GM21723 (cell line): ENCODE measurements at regions not wholly inside any gene's neighbourhood (a gene's known extent, or its start where the extent isn't known, plus 50 kb on each side); places are given as distances from the start of the nearest gene placed in this dataset.

Experiments used
- ATAC-seq: cut with Tn5 transposase; IDR thresholded peaks from one replicate; pipeline ENCODE4 v1.9.1; 2021; ENCODE audit warnings: mild to moderate bottlenecking, moderate library complexity; ENCODE audit not compliant: unreplicated experiment

DNA sequence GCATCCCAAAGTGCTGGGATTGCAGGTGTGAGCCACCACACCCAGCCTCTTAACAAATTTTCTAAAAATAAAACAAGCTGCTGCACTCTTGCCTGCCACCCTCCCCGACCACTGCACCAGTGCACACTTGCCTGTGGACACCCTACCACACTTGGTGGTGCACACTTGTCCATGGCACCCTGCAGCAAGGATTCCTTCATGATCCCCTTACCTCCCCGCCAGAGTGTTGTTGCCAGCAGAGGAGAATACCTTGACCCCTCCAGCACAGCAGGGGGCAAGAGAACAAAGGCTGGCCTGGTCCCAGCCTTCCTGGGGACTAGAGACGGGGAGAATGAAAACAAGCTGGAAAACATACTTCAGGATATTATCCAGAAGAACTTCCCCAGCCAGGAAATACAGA is 65.9 kb upstream of the KCND2 start:
- no peak for ATAC-seq

DNA sequence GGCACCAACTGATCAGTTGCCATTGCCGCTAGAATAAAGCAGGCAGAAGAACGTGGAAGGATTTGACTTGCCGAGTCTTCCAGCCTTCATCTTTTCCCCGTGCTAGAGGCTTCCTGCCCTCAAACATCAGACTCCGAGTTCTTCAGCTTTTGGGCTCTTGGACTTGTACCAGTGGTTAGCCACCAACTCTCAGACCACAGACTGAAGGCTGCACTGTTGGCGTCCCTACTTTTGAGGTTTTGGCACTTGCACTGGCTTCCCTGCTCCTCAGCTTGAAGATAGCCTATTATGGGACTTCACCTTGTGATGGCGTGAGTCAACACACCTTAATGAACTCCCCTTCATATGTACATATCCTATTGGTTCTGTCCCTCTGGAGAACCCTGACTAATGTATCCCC is 57.3 kb upstream of the KCND2 start:
- no peak for ATAC-seq

DNA sequence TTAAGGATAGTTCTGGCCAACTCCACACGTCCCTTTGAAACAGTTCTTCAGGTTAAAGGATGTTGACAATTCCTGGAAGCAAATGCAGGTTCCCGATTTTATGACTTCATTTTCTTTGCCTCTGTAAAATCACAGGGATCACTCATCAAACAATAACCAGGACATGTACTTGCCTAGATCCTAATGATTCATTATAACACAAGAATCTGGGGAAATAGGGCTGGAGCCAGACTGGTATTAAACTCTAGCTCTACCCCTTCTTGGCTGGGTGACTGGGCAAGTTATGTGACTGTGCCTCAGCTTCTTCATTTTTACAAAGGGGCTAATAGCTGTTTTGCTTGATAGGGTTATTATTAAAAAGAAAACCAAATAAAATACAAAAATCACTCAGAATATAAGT is 56.0 kb upstream of the KCND2 start:
- ATAC-seq: no peak

- no peak for ATAC-seq
Measured at GRCh38 chr7:120218712-120219111, 54.3 kb upstream of the KCND2 start.

DNA sequence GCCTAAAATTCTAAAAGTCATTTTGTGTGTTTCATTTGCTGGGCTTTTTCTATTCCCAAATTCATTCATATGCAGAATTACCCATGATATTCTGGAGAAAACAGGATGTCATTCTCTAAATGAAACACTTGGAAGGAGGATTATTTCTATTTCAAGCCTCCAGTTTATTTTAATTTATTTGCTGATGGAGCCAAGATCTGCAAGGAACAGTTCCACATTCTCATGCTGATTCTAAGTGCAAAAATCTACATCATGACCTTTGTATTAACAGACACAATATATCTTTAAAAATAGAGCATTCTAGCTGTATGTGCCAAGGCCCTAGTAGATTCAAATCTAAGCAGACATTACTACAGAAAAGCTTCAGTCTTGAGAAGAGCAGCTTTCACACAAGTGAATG is 51.3 kb upstream of the KCND2 start:
- no peak for ATAC-seq
